ENCODE measurements at regions not wholly inside any gene's neighbourhood (a gene's known extent, or its start where the extent isn't known, plus 50 kb on each side); places are given as distances from the start of the nearest gene placed in this dataset.
"Not testable (repeated sequence)": the region's sequence is repeated elsewhere in the genome, so short reads cannot be mapped to it uniquely, and the experiment has no call there.

DNA sequence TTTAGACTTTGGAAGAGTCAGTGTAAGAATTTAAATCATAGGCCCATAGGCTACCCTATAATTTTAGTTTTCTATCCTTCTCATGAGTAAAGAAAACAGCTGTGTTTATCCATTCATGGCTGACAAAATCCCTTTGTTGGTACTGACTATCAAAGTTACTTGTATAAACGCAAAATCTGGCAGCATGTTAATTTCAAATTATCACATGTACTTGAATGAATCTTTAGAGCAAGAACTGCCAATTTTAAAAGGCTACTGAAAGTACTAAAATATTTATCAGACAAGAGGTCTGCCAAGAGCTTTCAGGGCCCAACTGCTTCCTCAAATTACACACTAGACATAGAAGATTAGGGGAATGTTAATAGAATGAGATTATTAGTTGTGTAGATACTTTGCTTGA lies 66.6 kb downstream of the MYL12B start:
- no peak for DNase-seq

DNA sequence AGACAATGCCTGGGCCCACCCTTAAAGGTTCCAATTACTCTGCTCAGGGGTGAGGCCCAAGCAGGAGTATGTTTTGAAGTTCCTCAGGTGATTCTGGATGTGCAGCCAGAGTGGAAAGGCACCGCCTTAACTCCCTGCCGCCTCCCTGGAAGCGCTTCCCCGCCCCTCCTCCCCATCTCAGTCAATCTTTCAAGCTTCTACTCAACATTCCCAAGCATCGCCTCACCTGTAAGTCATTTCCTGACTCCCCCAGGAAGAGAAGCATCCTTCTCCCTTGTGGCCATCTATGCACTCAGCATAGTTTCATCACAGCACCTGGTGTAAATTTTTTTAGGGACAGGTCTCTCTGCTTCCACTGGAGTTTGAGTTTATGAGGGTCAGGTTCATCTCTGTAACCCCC lies 67.5 kb downstream of the MYL12B start:
- DNase-seq: no peak

DNA sequence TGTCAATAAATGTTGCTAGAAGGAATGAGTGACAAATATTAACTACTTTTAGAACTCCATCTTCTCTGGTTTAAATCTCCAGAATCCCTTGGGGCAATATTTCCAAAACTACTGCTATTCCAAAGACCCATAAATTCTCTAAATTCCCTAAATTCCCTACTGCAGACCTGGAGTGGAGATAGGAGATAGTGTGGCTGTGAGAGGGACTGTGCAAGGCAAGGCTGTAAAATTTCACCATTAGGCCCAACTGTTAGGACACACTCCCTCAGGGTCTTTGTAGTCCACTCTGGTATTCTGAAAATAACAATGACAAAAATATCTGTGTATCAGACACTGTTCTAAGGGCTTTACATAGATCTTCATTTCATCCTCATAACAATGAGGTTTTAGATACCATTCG lies 67.9 kb downstream of the MYL12B start:
- no peak for DNase-seq

DNA sequence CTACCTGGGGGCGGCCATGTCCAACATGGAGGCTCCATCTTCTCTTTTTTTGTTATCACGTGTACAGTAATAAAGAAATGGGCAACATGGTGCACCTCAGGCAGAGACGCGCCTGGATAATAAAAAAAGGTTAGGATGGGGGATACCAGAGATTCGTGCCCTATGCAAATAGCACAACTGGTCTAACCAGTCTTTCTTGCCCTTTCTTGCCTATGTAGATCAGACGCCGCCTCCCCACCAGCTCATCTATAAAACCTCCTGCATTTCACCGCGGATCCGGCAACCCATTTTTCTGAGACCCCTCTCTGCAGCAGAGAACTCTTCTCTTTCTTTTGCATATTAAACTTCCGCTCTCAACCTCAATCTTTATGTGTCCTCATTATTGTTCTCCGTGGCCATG lies 68.7 kb downstream of the MYL12B start:
- DNase-seq: no peak

DNA sequence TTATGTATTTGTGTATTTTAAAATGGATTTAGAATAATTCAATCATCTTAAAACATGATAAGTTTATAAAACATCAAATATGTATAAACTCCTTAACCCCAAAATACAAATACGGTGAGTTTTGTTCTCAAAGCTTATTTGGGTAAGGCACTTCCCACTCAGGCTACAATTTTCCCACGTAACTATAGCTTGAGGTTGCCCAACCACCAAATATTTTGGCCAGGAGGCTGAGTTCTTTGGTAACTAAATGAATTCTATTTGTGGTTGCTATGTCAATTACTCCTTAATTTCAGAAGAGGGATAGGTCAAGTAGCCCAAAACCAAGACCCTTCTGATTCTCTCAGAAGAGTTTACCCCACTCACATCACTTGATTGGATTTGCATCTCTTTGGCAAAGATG lies 70.4 kb downstream of the MYL12B start:
- DNase-seq: no peak

DNA sequence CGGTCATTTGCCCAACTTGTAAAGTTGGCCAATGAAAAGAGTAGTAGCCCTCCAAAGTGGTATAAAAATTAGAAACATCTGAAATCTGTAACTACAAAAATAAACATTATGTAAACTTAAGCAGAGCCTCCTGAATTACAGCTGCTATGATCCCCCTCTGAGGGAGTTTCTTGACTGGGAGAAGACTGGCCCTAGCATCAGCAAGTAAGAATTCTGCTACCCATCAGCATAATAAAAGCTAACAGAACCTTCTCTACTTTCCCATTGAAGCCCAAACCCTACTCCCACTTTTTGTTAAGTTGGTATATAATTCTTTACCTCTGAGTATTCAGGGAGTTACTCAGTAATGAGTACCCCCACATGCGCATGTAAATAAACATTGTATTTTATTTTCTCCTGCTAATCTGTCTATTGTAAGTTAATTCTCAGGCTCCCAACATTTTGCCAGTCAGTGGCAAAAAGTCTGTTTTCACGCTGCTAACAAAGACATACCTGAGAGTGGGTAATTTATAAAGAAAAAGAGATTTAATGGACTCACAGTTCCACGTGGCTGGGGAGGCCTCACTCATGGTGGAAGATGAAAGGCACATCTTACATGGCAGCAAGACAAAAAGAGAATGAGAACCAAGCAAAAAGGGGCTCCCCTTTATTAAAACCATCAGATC lies 71.3 kb downstream of the MYL12B start:
- no peak for DNase-seq

DNA sequence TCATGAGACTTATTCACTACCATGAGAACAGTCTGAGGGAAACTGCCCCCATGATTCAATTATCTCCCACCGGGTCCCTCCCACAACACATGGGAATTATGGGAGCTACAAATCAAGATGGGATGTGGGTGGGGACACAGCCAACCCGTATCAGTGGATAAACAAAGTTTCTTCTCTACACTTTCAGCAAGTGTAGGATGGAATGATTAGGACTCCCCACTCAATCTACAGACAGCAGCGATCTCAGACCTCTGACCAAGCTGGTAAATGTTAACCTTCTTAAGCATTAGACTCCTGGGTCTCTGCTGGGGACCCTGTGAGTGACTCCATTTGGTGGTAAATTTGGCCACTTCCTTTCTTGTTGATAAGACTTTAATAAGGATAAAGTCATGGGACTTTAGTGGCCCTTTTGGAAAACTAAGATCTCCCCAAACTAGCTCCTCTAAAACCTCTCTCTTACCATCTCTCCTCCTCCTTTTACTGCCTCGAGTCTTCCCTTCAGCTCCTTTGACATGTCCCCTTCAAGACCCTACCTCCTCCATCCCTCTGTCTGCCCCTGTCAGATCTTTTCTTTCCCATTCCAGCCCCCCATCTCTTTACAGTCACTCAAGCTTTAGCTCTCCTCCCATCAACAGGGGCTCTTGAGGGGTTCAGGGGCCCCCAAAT lies 71.9 kb downstream of the MYL12B start:
- DNase-seq: no peak

DNA sequence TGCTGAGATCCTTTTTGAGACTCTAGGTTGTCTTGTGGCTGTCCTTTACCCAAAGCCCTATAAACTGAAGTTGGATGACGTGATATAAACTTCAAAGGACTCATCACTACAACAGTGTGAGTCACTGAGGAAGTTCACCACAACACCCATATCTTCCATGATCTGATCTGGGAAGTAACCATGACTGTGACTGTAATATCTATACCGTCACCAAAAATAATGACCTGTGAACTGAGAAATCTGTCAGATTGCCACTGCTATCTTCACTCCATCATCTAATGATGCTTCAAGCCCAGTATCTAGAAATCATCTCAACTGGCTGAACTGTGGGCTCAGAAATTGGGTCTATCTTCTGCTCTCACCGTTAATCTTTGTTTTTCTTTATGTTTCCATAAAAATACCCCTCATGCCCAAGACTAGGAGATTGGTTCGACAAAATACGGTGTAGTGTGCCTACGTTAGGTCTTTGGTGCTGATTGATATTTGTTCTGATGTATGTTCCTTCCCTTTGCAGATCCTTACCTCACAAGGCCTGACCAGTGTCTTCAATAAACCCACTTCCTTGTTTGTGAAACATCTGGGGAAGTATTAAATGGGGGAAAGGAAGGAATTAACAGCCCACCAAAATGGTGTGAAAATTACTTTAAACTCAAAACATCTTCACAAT lies 78.2 kb downstream of the MYL12B start:
- no peak for DNase-seq

DNA sequence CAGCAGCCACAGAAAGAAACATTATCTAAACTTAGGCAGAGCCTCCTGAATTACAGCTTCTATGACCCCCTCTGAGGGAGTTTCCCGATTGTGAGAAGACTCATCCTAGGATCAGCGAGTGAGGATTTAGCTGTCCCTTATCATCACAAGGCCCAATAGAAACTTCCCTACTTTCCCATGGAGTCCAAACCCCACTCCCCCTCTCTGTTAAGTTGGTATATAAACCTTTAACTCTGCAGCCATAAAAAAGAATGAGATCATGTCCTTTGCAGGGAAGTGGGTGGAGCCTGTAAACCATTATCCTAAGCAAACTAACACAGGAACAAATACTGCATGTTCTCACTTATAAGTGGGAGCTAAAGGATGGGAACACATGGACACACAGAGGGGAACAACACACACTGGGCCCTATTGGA lies 78.8 kb downstream of the MYL12B start:
- DNase-seq: peak; percentile 25

DNA sequence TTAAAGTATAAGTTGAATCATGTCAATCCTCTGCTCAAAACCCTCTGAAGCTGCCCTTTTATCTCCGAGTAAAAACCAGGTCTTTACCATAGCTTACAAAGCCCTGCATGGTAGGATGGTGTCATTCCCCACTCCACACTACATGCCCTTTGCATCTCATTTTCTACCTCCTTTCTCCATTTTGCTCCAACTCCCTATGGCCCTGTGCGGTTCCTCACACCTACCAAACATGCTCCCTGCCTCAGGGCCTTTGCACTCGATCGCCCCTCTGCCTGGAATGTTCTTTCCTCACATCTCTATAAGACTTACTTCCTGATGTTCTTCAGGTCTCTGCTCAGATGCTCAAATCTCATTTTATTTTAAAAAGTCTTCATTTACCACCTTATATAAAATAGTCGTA lies 80.7 kb downstream of the MYL12B start:
- no peak for DNase-seq

DNA sequence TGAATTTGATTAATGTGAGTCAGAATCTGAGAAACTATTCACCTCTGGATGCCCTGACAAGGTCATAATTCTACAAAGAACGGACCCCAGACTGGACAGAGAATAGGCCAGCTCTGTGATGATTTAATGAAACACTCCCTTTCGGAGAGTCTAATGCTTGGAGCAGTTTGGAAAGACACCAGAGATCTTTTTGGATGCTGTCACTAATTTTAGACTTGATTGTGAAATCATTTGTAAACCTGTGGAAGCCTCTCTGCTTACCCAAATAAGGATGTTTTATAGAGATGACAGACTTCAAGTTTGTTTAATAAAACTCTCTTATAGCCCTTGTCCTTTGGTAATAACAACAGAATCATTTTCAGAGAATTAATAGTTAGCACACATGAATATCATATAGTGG lies 83.5 kb downstream of the MYL12B start:
- no peak for DNase-seq

DNA sequence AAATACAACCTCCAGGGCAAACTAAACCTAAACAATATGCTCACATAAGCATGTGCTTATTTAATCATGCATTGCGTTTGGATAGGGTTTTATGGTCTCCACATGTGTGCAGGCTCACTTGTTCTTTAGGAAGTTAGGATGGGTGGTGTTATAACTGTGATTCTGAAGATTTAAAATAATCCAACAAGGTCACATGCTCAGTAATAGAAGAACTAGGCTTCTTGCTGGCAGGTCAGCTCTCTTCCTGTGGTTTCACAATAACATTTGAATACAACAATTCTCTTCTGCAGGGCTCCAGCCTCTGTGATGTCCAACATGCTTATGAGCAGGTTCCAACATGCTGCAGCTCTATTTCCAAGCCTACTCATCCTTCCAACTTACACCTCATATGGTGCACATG lies 84.0 kb downstream of the MYL12B start:
- DNase-seq: no peak

DNA sequence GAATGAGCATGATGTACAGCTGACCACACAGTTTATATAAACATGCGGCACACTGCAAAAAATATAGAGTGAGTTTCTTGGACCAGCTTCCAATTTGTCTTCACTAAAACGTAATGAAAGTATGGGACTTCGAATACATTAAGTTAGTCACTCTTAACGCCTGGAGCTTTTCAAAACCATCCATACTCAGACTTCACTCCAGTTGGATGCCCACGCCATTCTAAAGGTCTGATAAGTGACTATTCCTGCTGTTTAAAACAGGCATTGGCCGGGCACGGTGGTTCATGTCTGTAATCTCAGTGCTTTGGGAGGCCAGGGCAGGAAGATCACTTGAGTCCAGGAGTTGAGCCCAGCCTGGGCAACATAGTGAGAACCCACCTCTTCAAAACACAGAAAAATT lies 84.6 kb downstream of the MYL12B start:
- DNase-seq: no peak

DNA sequence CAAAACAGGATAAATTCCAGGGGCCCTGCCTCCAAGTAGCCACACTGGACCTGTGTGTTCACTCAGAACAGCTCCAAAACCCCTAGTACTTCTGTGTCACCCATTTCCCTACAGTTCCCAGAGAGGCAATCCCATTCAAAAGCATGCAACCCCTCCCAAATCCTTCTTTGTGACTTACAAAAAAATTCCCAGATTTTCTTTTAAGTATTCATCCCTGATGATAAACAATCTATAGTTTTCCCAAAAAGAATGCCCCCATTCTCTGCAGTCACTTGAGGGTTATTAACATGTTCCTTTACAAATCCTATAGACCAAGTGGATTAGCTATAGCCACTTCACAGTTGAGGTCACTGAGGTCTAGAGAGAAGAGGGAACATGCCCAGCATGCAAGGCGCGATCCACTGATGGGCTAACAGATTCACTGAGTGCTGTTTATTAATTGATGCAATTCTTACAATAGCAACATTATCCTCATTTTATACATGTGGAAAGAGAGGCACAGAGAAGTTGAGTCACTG lies 85.4 kb downstream of the MYL12B start:
- DNase-seq: no peak

DNA sequence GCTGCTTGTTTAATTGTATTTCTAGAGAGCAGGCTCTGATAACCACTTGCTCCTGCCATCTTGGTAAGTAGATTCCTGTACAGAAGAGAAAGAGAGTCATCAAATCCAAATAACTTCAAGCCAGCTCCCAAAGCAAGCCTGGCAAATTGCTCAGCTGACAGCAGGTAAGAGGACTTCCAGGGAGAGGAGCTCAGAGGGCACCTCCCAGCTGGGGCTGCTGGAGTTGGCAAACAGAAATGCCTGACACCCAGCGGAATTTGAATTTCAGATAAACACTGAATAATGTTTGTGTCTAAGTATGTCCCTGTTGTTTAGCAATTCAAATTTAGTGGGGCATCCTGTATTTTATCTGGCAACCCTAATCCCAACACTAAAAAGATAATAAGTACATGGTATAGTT lies 86.2 kb downstream of the MYL12B start:
- no peak for DNase-seq

DNA sequence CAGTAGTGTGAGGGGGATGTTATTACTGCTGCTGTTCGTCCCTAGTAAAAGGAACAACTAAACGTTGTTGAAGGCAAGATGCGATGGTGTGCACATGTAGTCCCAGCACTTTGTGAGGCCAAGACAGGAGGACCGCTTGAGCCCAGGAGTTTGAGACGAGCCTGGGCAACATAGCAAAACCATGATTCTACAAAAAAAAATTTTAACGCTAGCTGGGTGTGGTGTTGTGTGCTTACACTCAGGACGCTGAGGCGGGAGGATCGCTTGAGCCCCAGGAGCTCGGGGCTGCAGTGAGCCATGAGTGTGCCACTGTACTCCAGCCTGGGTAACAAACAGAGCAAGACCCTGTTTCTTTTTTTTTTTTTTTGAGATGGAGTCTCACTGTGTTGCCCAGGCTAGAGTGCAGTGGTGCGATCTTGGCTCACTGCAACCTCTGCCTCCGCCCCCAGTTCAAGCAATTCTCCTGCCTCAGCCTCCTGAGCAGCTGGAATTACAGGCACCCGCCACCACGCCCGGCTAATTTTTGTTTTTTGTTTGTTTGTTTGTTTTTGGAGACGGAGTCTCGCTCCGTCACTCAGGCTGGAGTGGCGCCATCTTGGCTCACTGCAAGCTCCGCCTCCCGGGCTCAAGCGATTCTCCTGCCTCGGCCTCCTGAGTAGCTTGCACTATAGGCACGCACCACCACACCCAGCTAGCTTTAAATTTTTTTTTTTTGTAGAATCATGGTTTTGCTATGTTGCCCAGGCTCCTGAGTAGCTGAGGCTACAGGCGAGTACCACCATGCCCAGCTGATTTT lies 87.3 kb downstream of the MYL12B start:
- DNase-seq: not testable (repeated sequence)

DNA sequence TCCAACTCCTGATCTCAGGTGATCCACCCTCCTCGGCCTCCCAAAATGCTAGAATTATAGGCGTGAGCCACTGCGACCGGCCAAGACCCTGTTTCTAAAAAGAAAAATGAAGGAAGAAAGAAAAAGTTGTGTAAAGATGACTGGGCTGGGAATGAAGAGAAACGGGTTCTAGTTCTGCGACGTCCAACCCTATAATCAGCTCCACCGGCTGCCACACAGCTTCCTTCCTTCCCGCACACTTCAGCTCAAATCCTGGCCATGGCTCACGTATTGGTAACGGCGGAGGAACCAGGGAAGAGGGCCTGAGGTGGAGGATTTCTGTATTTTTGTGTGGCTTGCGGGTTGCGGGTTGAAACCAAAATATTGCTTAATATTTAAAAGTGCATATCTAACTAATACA lies 88.1 kb downstream of the MYL12B start:
- DNase-seq: no peak

DNA sequence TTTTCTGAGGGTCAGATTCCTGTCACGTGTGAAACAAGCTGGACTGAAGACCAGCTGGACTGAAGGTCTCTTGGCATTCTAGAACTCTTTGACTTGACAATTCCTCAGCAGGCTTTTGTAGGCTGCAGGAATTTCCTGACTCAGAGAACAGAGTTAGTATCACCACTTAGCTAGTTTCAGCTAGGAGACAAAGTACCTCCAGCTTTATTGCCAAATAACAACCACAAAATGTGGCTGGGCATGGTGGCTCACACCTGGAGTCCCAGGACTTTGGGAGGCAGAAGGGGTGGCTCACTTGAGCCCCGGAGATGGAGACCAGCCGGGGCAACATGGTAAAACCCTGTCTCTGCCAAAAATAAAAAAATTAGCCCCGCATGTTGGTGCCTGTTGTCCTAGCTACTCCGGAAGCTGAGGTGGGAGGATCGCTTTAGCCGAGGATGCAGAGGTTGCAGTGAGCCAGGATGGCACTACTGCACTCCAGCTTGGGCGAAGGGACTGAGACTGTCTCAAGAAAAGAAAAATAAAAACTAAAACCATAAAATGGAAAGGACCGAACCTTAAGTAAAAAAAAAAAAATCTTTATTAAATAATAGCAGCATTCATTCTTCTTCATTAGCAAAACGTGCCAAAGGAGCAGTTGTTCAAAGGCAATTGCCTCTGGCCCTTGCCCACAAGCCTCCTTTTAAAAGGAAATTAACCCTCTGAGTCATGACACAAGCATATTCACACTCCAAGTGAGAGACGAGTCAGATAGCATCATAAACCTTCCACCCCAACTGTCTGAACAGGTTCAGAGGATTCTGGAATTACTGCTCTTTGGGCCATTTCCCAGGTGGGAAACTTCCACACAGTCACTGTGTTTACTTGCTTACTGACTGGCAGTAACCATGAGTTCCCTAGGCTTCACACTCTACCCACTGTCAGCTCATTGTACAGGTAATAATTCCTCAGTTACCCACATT lies 88.9 kb downstream of the MYL12B start:
- no peak for DNase-seq

DNA sequence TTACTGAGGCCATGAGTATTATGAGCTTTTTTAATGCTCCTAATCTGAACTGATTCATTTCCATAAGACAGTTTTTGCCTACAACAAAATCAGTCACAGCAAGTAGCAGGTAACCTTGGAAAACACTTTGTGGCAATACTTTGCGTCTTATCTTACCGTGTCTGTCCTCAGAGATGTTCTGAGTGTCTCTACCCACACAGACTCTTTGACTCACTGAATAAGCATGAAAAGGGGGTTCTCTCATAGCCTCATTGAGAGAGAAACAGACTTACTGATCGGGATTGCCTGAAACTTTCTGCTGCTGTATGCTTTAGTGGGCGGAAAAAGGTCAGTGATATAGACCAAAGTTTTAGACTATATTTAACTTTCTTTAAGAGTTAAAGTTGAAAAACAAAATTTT lies 92.6 kb downstream of the MYL12B start:
- no peak for DNase-seq

DNA sequence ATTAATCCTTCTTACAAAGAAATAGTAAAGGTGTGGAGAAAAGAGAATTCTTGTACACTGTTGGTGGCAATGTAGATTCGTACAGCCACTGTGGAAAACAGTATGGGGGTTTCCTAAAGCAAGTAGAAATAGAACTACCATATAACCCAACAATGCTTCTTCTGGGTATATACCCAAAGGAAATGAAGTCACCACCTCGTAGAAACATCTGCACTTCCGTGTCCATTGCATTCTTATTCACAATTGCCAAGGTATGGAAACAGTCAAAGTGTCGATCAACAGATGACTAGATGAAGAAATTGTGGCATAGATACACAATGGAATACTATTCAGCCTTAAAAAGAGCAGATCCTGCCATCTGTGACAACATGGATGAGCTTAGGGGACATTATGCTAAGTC lies 93.4 kb upstream of the TGIF1 start:
- no peak for DNase-seq

DNA sequence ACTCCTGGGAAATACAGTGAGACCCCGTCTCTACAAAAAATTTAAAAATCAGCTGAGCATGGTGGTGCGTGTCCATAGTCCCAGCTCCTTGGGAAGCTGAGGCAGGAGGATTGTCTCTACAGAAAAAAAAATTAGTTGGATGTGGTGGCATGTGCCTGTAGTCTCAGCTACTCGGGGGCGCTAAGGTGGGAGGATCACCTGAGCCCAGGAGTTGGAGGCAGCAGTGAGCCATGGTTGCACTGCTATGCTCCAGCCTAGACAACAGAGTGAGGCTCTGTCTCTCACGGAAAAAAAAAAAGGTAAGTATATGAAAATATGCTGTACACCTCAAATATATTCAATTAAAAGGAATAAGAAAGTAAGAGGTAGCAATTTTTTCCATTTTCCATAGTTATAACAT lies 92.5 kb upstream of the TGIF1 start:
- no peak for DNase-seq

DNA sequence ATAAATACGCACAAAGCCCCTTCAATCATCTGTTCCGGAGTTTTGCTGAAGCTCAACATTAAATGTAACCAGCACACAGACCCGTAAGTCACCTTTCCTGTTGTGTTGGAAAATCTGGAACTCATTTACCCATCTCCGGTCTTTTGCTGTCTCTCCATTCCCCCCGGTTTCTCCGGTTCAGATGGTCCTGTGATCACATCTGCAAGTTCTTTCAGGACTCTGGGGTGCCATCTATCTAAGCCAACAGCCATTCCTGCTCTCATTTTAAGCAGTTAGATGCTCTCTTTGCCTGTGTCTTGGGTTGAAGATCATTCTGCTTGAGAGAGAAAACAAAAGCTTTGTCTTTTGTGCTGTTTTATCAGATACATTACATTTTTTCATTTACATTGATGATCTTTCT lies 91.7 kb upstream of the TGIF1 start:
- DNase-seq: no peak
